ENCODE measurements at regions not wholly inside any gene's neighbourhood (a gene's known extent, or its start where the extent isn't known, plus 50 kb on each side); places are given as distances from the start of the nearest gene placed in this dataset.

GRCh38 chr10:130486906-130487305 lies 350.7 kb downstream of the GLRX3 start:
- no peak for DNase-seq (ENCODE audit: low spot score)

GRCh38 chr10:130487566-130487965 lies 351.4 kb downstream of the GLRX3 start:
- DNase-seq (ENCODE audit: low spot score): no peak

GRCh38 chr10:130489891-130490290 lies 353.7 kb downstream of the GLRX3 start:
- no peak for DNase-seq (ENCODE audit: low spot score)

- DNase-seq (ENCODE audit: low spot score): no peak
Observed at GRCh38 chr10:130491011-130491692, 355.0 kb downstream of the GLRX3 start.

- DNase-seq (ENCODE audit: low spot score): no peak
Observed at GRCh38 chr10:130491693-130492050, 355.5 kb downstream of the GLRX3 start.

GRCh38 chr10:130492266-130492934 lies 356.2 kb downstream of the GLRX3 start:
- DNase-seq (ENCODE audit: low spot score): no peak

- no peak for DNase-seq (ENCODE audit: low spot score)
Observed at GRCh38 chr10:130493021-130493420, 356.8 kb downstream of the GLRX3 start.

GRCh38 chr10:130493446-130494145 lies 357.4 kb downstream of the GLRX3 start:
- DNase-seq (ENCODE audit: low spot score): no peak

GRCh38 chr10:130495116-130495862 lies 359.1 kb downstream of the GLRX3 start:
- no peak for DNase-seq (ENCODE audit: low spot score)

- DNase-seq (ENCODE audit: low spot score): no peak
Observed at GRCh38 chr10:130495891-130496636, 359.9 kb downstream of the GLRX3 start.

- DNase-seq (ENCODE audit: low spot score): no peak
Observed at GRCh38 chr10:130497056-130498010, 361.1 kb downstream of the GLRX3 start.

- no peak for DNase-seq (ENCODE audit: low spot score)
Observed at GRCh38 chr10:130498042-130498441, 361.9 kb downstream of the GLRX3 start.

GRCh38 chr10:130498934-130499333 lies 362.7 kb downstream of the GLRX3 start:
- DNase-seq (ENCODE audit: low spot score): no peak

GRCh38 chr10:130499541-130499940 lies 363.4 kb downstream of the GLRX3 start:
- DNase-seq (ENCODE audit: low spot score): no peak

GRCh38 chr10:130500261-130501000 lies 364.2 kb downstream of the GLRX3 start:
- DNase-seq (ENCODE audit: low spot score): no peak

GRCh38 chr10:130507461-130507860 lies 371.3 kb downstream of the GLRX3 start:
- DNase-seq (ENCODE audit: low spot score): no peak

- DNase-seq (ENCODE audit: low spot score): no peak
Observed at GRCh38 chr10:130509881-130510689, 373.9 kb downstream of the GLRX3 start.

GRCh38 chr10:130510755-130511154 lies 374.6 kb downstream of the GLRX3 start:
- no peak for DNase-seq (ENCODE audit: low spot score)

- no peak for DNase-seq (ENCODE audit: low spot score)
Observed at GRCh38 chr10:130511766-130512165, 375.6 kb downstream of the GLRX3 start.

Data from activated CD4-positive, alpha-beta T cell treated with anti-CD3 and anti-CD28 coated beads, Interleukin-2, Interleukin-4, amounts not matched to agents 100 ng/mL and 50 ng/mL, durations not matched to agents 16 hours and 8 hours (primary cell).